Fibroblast of upper back skin (primary cell): ENCODE measurements at regions not wholly inside any gene's neighbourhood (a gene's known extent, or its start where the extent isn't known, plus 50 kb on each side); places are given as distances from the start of the nearest gene placed in this dataset.
A peak's percentile ranks its signal among the peaks of the same experiment; 100 is the strongest.

Source experiments
- DNase-seq: peaks from one replicate; pipeline ENCODE4 v3.0.0-alpha.2; 2013

DNA sequence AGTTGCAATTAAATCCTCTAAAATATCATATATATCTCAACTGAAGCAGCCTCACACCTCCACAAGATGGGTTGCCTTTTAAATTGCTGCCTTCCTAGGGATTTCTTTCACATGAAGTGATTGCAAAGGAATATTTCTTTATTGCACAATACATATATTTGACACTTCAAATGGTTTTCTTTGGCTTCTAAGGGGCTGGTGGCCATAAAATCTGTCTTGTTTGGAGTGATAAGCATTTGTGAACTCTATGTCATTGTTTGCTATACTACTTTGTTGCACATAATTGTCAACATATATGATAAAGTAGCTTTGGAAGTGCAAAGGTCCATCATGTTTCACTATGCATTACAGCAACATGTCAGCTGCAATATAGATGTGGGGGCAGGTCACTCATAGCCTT is 2380.9 kb downstream of the PCDH9 start:
- no peak for DNase-seq

DNA sequence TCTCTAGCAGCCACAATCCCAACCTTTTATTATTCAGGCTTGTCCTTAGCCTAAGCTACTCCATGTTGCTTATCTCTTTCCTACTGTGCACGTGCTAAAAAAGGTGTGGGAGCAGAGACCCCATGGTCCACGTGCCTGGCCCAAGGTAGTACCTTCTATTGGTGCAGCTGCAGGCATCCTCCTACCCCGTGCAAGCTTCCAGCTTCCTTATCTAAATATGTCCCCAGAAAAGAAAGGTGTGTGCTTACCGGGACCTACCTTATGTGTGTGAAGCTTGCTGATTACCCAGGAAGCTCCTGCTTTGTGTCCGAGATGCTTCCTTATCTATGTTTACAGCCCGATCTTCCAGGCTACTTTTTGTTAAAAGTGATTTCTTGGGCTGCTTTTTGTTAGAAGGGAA is 2382.4 kb downstream of the PCDH9 start:
- DNase-seq, result no peak

DNA sequence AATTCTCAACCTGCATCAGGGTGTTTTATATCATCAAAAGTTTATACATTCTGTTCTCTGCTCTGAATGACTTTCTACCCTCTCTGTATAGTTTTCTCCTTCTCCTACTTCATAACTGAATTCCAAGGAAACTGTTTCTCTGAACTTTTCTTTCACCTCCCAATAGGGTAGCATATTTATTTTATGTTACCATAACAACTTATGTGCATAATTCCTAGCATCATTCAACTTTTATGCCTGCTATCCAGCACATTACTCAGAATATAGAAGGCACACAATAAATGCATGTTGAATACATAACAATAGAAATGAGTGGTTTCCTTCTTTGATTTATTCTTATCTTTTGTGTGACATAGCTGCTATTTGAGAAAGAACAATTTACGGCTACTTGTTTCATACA is 2385.0 kb downstream of the PCDH9 start:
- DNase-seq, result no peak

DNA sequence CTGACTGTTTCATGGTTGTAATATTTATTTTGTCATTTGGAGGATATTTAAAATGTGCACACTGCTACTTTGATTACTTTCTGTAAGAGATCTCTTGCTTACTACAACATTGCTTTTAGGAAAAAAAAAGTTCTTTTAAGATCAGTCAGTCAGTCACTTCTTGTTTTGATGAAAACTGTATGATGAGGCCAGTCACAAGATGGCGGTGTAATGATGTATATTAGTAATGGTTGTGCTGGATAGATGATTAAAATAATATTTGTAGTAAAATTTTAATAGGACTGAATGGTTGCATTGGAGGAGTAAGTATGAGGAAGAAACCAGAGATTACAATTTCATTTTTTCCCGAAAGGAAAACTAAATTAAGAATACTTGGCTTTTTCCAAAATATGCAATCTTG is 2411.1 kb downstream of the PCDH9 start:
- peak; percentile 19 for DNase-seq

DNA sequence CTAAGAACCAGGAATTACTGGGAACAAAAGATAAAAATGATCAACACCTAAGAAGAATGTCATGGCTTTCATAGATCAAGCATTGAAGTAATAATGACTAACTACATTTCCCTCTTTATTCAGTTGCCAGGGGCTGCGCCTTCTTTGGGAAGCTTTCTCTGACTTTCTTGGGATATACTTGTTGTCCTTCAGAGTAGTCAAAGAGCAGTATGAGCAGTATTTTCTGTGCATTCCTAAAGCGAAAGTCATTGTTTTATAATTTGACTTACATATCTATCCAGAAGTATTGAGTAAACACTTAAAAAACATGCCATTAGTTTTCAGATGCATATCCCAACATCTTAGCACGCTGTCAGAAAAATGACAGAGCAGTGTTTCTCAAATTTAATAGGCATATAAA is 2412.4 kb downstream of the PCDH9 start:
- peak; percentile 27 for DNase-seq

DNA sequence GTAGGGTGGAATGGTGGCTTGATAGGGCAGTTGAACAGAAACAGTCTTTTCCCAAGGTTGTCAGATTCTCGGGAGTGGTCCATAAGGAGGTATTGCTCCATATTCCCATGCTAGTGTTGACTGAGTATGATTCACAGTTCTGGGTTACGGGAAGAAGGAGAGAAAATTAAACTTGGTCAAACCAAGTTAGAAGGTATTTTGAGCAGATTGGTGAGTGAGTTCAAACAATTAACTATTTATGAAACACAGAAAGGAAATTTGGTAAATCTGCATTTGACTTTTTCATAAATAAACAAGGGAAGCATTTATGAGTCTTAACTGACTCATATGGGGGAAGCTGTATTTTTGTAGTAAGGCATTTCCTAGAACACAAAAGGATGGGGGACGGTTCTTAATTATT is 2419.4 kb downstream of the PCDH9 start:
- no peak for DNase-seq

DNA sequence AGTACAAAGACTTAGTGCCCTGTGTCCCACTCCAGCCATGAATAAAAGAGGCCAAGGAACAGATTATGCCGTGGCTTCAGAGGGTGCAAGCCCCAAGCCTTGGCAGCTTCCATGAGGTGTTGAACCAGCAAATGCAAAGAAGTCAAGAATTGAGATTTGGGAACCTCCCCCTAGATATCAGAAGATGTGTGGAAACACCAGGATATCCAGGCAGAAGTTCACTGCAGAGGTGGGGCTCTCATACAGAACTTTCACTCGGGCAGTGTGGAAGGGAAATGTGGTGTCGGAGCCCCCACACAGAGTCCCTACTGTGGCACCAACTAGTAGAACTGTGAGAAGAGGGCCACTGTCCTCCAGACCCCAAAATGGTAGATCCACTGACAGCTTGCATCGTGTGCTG is 2421.4 kb downstream of the PCDH9 start:
- no peak for DNase-seq

DNA sequence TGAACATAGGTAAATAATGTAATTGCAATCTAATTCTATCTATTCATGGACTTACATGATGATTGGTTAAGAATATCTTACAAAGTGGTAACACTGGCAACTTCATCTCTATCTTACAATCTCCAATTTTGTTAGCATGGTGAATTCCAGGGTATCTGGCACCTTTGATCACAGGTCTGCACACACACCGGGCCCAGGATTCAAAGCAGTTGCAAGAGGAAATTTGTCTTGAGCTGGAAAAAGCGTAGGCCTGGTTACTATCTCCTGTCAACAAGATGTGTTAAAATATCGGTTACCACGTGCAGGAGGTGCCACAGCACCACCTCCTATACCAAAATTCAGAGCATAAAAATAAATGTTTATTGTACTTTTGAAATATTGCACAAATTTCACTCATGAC is 2428.4 kb downstream of the PCDH9 start:
- no peak for DNase-seq

DNA sequence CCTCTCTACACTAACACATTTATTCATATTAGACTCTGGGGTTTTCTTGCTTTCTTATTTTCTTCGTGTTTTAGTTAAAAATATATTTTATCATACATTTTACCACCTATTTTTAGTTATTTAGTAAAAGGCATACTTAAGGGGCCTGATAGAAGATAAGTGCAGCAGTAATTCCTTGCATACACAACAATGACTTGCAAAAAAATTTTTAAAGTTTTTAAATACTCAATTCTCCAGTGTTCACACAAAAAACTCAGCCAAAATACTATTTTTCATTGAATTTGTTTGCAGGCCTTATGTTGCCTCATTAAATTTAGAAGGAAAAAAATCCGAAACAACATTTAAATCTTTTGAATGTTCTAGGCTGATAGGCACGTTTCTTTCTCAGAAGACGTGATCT is 2431.7 kb downstream of the PCDH9 start:
- no peak for DNase-seq

DNA sequence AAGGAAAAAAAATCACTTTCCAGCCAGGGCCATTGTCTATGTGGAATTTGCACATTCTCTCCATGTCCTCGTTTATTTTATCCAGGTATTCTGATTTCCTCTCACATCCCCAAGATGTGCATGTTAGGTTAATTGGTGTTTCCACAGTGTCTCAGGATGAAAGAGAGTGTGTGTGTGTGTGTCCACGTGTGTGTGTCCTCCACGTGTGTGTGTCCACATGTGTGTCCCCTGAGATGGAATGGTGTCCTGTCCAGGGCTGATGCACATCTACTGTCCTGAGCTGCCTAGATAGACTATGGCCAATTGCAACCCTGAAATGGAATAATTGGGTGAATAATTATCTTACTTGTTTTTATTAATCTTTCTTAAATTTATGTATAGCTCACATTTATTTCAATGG is 2436.5 kb downstream of the PCDH9 start:
- DNase-seq, result no peak

DNA sequence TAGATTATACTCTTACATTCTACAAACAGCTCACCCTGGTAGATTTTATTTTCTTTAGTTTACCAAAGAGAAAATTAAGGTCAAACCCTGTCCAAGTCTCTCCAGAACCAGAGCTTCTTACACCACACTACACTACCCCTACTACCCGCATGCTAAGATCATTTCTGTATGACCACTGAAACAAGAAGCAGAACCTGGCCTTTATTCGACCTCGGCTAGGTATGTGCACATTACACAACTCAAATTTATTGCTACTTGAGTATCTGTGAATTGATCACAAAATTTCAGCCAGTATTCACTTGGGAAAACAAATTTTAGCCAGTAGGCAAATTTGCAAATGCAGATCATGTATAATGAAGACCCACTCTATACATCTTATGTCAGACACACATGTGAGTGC is 2437.0 kb downstream of the PCDH9 start:
- DNase-seq, result no peak

DNA sequence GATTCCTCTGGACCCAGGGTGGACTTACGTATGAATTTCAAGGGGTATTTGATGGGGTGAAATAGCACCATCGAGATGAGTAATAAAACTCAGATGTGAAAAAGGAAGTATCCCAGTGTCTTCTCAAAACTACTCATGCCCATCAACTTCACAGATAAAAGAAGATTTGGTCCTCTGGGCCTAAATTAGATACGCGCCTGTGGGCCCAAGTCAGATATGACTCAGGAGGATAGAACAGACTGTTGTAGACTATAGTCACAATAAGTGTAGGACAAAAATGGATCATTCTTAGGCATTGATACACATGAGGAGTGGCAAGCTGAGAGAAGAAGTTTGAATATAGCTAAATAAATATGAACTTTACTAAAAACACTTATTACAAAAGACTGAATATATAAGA is 2438.8 kb downstream of the PCDH9 start:
- no peak for DNase-seq

DNA sequence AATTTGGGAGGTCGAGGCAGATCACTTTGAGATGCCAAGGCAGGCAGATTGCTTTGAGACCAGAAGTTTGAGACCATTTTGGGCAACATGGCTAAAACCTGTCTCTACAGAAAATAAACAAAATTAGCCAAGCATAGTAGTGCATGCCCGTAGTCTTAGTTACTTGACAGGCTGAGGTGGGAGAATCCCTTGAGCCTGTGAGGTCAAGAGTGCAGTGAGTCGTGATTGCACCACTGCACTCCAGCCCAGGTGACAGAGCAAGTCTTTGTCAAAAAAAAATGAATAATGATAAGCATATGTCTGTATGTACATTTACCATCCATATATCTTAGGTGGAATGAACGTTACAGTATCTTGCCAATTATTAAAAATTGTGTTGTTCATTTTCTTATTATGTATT is 2447.7 kb downstream of the PCDH9 start:
- no peak for DNase-seq

DNA sequence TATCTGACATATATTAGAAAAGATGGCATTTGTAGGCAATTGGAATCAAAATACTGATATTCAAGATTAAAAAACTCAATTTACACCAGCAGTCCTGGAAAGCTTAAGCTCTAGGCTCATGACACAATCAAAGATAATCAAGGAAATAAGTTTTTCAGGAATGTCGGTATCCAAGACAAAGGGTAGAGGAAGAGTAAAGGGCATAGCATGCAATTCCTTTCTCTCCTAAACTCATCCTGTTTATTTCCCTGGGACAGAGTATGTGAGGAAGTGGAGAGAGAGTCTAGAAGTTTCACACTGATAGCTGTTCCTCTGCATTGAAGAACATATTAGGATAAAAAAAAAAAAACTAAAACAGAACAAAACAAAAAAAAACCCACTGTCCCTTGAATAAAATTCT is 2452.1 kb downstream of the PCDH9 start:
- no peak for DNase-seq

DNA sequence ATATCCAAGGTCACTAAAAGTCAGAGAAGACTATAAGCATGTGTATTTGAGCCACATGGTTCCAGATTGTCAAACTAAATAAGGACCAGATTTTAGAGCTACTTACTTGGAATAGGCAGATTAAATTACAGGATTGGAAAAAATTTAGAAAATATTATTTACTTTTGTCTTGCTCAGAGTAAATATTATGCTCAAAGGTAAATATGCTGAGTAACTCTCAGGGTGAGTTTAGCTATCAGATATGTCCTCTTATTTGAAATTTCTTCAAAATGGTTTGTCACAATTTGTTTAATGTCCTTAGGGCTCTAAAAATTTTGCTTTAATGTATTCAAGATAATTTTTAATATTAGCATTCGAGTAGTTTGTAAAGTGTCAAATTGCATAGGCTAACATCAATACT is 2455.2 kb downstream of the PCDH9 start:
- no peak for DNase-seq

DNA sequence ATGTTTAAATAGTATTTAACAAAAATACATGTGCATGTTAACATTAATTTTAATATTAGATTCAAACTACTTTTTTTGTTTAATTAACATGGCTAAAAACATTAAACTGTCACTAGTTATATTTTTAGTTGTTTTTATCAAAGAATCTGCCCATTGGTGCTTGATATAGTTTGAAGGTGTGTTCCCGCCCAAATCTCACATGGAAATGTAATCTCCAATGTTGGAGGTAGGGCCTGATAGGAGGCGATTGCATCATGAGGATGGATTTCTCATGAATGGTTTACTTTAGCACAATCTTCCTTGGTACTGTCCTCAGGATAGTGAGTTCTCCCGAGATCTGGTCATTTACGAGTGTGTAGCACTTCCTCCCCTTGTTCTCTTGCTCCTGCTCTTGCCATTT is 2459.4 kb downstream of the PCDH9 start:
- DNase-seq, result no peak

DNA sequence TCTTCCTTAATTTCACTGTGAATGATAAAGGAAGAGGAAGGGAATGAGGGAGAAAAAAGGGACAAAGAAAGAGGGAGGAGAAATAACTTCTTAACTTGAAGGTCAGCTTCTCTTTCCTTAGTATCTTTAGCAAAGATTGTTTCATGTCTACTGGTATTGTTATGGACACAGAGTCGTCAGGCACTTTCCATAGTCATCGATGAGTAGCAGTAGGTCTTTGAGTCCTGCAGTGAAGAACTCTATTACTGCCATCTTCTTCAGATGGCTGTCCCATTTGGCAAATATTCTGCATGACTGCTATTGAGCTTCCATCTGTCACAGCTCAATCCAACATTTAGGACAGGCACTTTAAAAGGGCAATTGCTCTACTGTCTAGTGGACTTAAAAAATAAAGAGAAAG is 2463.1 kb downstream of the PCDH9 start:
- DNase-seq, result no peak

DNA sequence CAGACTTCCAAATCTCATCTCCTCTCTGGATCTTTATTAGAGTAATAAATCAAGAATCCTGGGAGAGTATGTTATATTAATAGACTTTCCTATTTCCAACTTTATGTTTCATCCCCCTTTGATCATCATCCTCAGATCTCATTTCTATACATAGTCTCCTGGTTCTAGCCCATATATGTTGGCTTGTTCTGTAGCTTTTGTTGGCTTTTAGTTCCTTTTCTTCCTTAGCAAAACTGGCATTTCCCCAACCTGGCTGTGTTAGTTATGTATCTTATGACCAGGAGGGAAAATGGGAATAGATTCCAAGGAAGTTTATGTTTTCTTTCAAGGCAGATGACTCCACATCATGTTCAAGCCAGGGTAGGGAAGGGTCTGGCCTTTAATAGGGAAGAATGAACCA is 2464.5 kb downstream of the PCDH9 start:
- DNase-seq, result no peak

DNA sequence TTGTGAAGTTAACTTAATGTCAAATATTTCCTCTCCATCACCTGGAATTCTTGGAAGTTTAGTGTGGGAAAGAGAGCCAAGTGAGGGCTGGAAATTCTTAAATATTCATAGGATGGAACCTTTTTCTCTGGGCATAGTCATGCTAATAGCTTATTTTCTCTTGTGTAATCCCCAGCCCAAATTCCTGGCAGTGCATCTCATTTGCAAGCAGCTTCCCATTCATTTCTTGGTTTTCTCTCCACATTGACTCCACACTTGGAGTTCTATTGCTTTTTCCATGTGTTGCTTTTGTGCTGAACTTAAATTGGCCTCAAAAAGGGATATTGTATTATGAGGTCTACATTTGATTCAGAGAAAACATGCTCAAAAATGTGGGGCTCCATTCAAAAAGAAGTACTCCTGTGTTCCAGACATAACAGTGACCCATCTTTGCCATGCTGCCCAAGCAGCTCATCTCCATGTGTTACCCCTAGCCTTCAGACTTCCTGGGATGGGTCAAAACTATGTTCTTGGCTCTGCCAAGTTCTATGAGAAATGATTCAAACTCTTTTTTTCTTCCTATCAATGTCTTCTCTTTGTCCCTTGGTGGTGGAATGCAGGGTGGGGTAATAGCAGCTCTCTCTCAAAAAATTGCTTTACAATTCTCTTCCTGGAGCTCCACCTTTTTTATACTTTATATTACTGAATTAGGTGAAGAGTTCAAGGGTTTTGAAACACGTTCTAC is 2471.5 kb downstream of the PCDH9 start:
- DNase-seq, result peak; percentile 37

DNA sequence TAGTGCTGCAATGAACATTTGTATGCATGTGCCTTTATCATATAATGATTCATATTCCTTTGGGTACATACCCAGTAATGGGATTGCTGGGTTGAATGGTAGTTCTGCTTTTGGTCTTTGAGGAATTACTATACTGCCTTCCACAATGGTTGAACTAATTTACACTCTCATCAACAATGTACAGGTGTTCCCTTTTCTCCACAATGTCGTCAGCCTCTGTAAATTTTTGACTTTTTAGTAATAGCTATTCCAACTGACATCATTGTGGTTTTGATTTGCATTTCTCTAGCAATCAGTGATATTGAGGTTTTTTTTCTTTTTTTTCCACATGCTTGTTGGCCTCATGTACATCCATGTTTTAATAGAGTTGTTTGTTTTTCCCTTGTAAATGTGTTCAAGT is 2473.5 kb downstream of the PCDH9 start:
- no peak for DNase-seq

DNA sequence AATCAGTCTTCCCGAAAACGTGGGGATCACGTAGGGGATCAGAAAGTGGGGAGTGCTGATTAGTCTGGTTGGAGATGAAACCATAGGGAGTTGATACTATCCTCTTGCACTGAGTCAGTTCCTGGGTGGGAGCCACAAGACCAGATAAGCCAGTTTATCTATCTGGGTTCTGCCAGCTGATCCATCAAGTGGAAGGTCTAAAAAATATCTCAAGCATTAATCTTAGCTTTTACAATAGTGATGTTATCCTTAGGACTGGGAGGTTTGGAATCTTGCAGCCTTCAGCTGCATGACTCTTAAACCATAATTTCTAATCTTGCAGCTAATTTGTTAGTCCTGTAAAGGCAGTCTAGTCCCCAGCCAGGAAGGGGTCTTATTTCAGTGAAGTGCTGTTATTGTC is 2474.2 kb downstream of the PCDH9 start:
- DNase-seq, result no peak

DNA sequence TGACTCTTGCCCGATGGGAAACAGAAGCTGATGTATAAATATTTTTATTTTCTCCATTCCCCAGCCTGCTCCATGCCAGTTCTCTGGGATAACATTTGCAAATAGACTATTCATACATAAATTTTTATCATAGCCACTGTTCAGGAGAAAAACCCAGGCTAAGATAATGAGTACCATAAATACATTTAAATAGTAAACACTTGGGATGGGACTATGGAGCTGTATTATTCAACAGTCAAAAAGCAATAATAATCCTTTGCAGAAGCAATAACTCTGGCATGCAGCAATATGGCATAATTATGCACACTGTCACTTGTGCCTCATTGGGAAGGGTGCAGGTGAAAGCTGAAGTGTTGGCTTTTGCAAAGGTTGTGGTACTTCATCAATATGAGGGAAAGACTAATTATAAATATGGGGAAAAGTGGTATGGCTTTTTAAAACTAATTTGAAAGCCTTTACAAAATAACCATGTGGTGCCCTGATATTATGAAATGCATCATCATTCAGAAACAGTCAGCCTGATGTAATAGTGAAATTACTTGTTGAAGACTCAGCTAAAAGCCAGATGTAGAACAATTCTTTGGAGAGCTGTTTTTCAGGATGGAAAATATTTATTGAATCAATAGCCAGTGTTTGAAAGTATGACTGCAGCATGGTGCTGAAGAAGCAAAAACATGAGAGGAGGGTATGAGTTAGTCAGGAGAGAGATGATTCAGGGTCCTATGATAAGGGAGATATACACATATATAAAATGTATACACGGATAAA is 2476.7 kb downstream of the PCDH9 start:
- peak; percentile 40 for DNase-seq

DNA sequence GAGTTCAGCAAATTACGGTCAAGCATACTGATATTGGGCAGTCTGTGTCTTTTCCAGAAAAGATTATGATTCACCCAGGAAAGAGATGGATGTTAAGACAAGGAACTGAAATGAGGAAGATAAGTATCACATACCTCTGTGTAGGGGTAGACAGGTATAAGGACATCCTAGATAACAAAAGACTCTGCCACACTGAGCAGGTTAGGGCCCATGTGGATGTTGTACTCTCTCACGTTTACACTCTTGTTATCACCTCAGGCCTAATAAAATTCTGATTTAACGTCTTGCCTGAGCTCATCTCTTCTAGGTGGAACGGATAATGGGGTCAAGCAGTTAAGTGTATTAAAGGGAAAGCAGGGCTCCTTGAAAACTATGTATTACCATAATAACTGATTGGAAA is 2480.8 kb downstream of the PCDH9 start:
- DNase-seq, result no peak

DNA sequence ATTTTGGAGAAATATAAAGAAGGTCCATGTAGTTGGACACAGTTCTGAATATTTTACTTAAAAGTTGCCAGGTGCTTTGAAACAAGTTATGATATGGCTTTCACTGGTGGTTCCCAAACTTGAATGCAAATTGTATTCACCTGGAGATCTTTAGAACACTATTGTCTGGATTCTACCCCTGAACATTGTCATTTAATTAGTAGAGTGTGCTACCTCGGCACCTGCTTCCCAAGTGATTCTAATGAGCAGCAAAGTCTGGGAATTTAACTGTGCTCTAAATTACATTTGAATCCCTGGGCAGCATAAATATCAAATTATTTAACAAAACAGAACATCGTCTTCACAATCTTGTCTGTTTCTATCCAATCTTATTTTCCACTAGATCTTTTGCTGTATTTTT is 2483.3 kb downstream of the PCDH9 start:
- DNase-seq, result no peak

DNA sequence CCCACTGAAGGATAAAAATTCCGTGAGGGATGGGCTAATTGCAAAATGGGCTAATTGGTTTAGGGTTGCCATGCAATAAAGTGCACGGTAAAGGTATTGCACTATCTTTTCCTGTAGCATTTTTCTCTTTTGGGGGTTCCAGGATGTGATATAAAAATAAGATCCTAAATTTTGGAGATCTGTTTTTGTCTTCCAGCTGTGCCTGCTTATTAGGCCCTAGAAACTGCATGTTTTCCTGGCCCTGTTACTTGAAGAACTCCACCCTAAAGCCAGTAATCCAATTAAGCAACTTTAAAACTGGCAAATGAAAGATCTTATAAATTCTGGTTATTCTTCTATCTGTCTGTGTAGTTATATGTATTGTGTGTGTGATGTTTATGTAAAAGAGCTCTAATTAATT is 2489.6 kb downstream of the PCDH9 start:
- DNase-seq, result no peak
